ENCODE measurements at regions not wholly inside any gene's neighbourhood (a gene's known extent, or its start where the extent isn't known, plus 50 kb on each side); places are given as distances from the start of the nearest gene placed in this dataset.

DNA sequence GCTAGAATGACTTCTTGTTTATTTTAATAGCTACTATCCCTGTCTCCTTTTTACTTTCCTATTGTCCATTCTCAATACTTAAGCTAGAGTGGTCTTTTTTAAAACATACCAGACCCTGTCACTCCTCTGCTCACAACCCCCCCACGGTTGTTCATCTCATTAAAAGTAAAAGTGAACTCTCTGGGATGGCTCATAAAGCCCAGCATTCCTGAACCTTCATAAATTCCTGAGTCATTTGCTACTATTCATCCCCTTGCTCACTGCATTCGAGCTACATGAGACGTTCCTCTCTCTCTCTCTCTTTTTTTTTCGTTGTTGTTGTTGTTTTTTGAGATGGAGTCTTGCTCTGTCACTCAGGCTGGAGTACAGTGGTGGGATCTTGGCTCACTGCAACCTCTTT is 148.7 kb upstream of the DSEL start:
- Histone ChIP-seq H3K4me3 (ENCODE audit: low read length in 3 of 3) (no peak overlapping the region), H3K9ac (ENCODE audit: low read length in 3 of 3) (no peak overlapping the region), H3K36me3 (ENCODE audit: control insufficient read depth in 2 of 3, insufficient read depth in 3 of 3, low read length in 3 of 3) (no peaks in the 10 kb centered on the region), H3K4me1 (ENCODE audit: control insufficient read depth in 2 of 3, insufficient read depth in 2 of 3, low read depth in 1 of 3, low read length in 3 of 3) (no peaks in the 10 kb centered on the region), H3K27ac (ENCODE audit: low read depth in 2 of 2, low read length in 2 of 2) (no peak overlapping the region), H3K9me3 (ENCODE audit: control insufficient read depth in 2 of 3, insufficient read depth in 1 of 3, low read length in 3 of 3) (no peaks in the 10 kb centered on the region), H3K27me3 (ENCODE audit: control insufficient read depth, insufficient read depth, low read length) (no peaks in the 10 kb centered on the region)
- FAIRE-seq (no peak), DNase-seq (no peak)
- TF ChIP-seq CTCF (IDR thresholded peaks at IDR 0.05; ENCODE audit: borderline replicate concordance, extremely low read depth, insufficient read depth): no peak
- intact Hi-C loops (cut with DNase I): no loop called here

- Histone ChIP-seq H3K4me1 (ENCODE audit: control insufficient read depth in 2 of 3, insufficient read depth in 2 of 3, low read depth in 1 of 3, low read length in 3 of 3) (no peaks in the 10 kb centered on the region), H3K27ac (ENCODE audit: low read depth in 2 of 2, low read length in 2 of 2) (no peak overlapping the region), H3K9me3 (ENCODE audit: control insufficient read depth in 2 of 3, insufficient read depth in 1 of 3, low read length in 3 of 3) (no peaks in the 10 kb centered on the region), H3K27me3 (ENCODE audit: control insufficient read depth, insufficient read depth, low read length) (no peaks in the 10 kb centered on the region), H3K36me3 (ENCODE audit: control insufficient read depth in 2 of 3, insufficient read depth in 3 of 3, low read length in 3 of 3) (no peaks in the 10 kb centered on the region), H3K4me3 (ENCODE audit: low read length in 3 of 3) (no peak overlapping the region), H3K9ac (ENCODE audit: low read length in 3 of 3) (no peak overlapping the region)
- TF ChIP-seq CTCF (IDR thresholded peaks at IDR 0.05; ENCODE audit: borderline replicate concordance, extremely low read depth, insufficient read depth): no peak
- no peak for DNase-seq
- intact Hi-C loops (cut with DNase I): no loop called here
- no peak for FAIRE-seq
These were observed 146.5 kb upstream of the DSEL start for GRCh38 chr18:67662996-67663395.

DNA sequence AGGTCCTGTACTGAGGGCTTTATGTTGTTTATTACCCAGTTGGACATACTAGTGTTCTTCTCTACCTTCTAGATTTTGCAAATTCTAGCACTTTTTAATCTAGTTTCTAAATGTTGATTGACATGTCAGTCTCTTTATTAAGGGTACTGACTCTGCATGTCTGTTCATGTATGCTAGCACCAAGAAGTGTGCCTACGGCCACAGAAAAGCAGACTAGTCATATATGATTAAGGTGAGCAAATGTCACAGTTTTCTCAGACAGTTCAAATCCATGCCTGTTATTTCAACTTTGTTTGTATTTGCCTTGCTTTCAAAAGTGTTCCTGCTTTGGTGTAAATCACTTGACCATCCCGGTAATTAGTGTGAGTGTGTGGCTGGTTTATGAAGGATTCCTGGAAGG is 145.0 kb upstream of the DSEL start:
- Histone ChIP-seq H3K9ac (ENCODE audit: low read length in 3 of 3) (no peak overlapping the region), H3K27ac (ENCODE audit: low read depth in 2 of 2, low read length in 2 of 2) (no peak overlapping the region), H3K9me3 (ENCODE audit: control insufficient read depth in 2 of 3, insufficient read depth in 1 of 3, low read length in 3 of 3) (no peaks in the 10 kb centered on the region), H3K27me3 (ENCODE audit: control insufficient read depth, insufficient read depth, low read length) (no peaks in the 10 kb centered on the region), H3K4me1 (ENCODE audit: control insufficient read depth in 2 of 3, insufficient read depth in 2 of 3, low read depth in 1 of 3, low read length in 3 of 3) (no peaks in the 10 kb centered on the region), H3K36me3 (ENCODE audit: control insufficient read depth in 2 of 3, insufficient read depth in 3 of 3, low read length in 3 of 3) (no peaks in the 10 kb centered on the region), H3K4me3 (ENCODE audit: low read length in 3 of 3) (no peak overlapping the region)
- no peak for FAIRE-seq
- intact Hi-C loops (cut with DNase I): no loop called here
- TF ChIP-seq CTCF (IDR thresholded peaks at IDR 0.05; ENCODE audit: borderline replicate concordance, extremely low read depth, insufficient read depth): no peak
- DNase-seq: no peak

DNA sequence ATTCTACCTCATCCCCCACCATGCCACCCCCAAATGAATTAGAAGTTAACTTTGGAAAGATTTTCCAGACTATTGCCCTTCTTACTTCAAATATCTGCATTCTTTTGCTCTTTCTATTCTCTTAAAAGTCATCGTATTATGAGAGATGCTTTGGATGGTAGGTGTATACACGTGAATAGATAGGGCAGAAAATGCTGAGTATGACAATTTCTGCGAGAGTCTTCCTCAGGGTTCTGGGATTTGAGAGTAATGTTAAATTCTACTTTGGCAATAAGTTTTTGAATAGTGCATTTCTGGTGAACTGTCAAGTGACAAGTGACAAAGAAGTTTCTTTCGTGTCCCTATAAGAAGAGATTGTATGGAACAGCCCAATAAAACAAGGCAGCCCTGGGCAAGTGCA is 137.6 kb upstream of the DSEL start:
- H3K27me3 ChIP-seq (ENCODE audit: control insufficient read depth, insufficient read depth, low read length): no peaks in the 10 kb centered on the region
- DNase-seq (no peak), FAIRE-seq (no peak)
- H3K9ac ChIP-seq (ENCODE audit: low read length in 3 of 3): no peak overlapping the region
- H3K4me1 ChIP-seq (ENCODE audit: control insufficient read depth in 2 of 3, insufficient read depth in 2 of 3, low read depth in 1 of 3, low read length in 3 of 3): no peaks in the 10 kb centered on the region
- H3K9me3 ChIP-seq (ENCODE audit: control insufficient read depth in 2 of 3, insufficient read depth in 1 of 3, low read length in 3 of 3): no peaks in the 10 kb centered on the region
- H3K36me3 ChIP-seq (ENCODE audit: control insufficient read depth in 2 of 3, insufficient read depth in 3 of 3, low read length in 3 of 3): no peaks in the 10 kb centered on the region
- no peak overlapping the region for H3K4me3 ChIP-seq (ENCODE audit: low read length in 3 of 3)
- intact Hi-C loops (cut with DNase I): no loop called here
- TF ChIP-seq CTCF (IDR thresholded peaks at IDR 0.05; ENCODE audit: borderline replicate concordance, extremely low read depth, insufficient read depth): no peak
- H3K27ac ChIP-seq (ENCODE audit: low read depth in 2 of 2, low read length in 2 of 2): no peak overlapping the region
